DOHH2 (cell line): ENCODE measurements at regions not wholly inside any gene's neighbourhood (a gene's known extent, or its start where the extent isn't known, plus 50 kb on each side); places are given as distances from the start of the nearest gene placed in this dataset.

Source experiments
- CTCF ChIP-seq: fragments of 200-600 bp; sonication (generic); IDR thresholded peaks from one replicate; pipeline ENCODE4 v1.5.1; 2014; ENCODE audit warnings: antibody characterized with exemption, mild to moderate bottlenecking, low read depth, low read length; ENCODE audit not compliant: poor library complexity, severe bottlenecking
- EZH2phosphoT487 ChIP-seq: fragments of 200-600 bp; sonication (generic); IDR thresholded peaks from 2 replicates; pipeline ENCODE4 v1.6.1; 2017; ENCODE audit warnings: borderline replicate concordance, mild to moderate bottlenecking, antibody characterized with exemption, low read length, moderate library complexity, mixed read lengths

GRCh38 chr4:167475951-167476350 lies 241.7 kb upstream of the SPOCK3 start:
- TF ChIP-seq CTCF = no peak
- TF ChIP-seq EZH2phosphoT487 = no peak
